HEK293 (cell line): ENCODE measurements at regions not wholly inside any gene's neighbourhood (a gene's known extent, or its start where the extent isn't known, plus 50 kb on each side); places are given as distances from the start of the nearest gene placed in this dataset.

Source experiments
- HOXA7 ChIP-seq: sonication (generic); formaldehyde crosslinking; IDR thresholded peaks from 2 replicates; pipeline ENCODE4 v1.8.1; 2022; ENCODE audit warnings: missing genetic modification reagents, borderline replicate concordance
- KLF9 ChIP-seq: fragments of 450-650 bp; formaldehyde crosslinking; IDR thresholded peaks from 2 replicates; pipeline ENCODE4 v1.5.1; 2016; ENCODE audit warnings: missing biosample characterization, missing genetic modification characterization, low read depth
- REST ChIP-seq: fragments of 450-650 bp; formaldehyde crosslinking; IDR thresholded peaks from 2 replicates; pipeline ENCODE4 v1.5.1; 2016; ENCODE audit warnings: missing biosample characterization, missing genetic modification characterization
- TCF7L2 ChIP-seq: IDR thresholded peaks from 2 replicates; pipeline ENCODE4 v1.6.1; 2011; ENCODE audit warnings: low read depth, mild to moderate bottlenecking, inconsistent platforms, low read length, moderate library complexity, borderline replicate concordance
- ZBTB8A ChIP-seq: fragments of 450-650 bp; formaldehyde crosslinking; IDR thresholded peaks from 2 replicates; pipeline ENCODE4 v1.5.1; 2016; ENCODE audit warnings: missing biosample characterization, missing genetic modification characterization
- ZNF138 ChIP-seq: fragments of 450-650 bp; formaldehyde crosslinking; IDR thresholded peaks from 2 replicates; pipeline ENCODE4 v1.5.1; 2016; ENCODE audit warnings: missing biosample characterization, missing genetic modification characterization, borderline replicate concordance
- ZNF239 ChIP-seq: fragments of 450-650 bp; formaldehyde crosslinking; IDR thresholded peaks from 2 replicates; pipeline ENCODE4 v1.5.1; 2016; ENCODE audit warnings: missing biosample characterization, missing genetic modification characterization
- ZNF366 ChIP-seq: fragments of 450-650 bp; formaldehyde crosslinking; conservative IDR thresholded peaks from 2 replicates; pipeline ENCODE4 v1.5.1; 2016; ENCODE audit warnings: missing biosample characterization, missing genetic modification characterization
- ZNF560 ChIP-seq: fragments of 450-650 bp; formaldehyde crosslinking; IDR thresholded peaks from 2 replicates; pipeline ENCODE4 v1.5.1; 2017; ENCODE audit warnings: missing biosample characterization, missing genetic modification characterization, borderline replicate concordance
- ZNF623 ChIP-seq: fragments of 450-650 bp; formaldehyde crosslinking; IDR thresholded peaks from 2 replicates; pipeline ENCODE4 v1.5.1; 2016; ENCODE audit warnings: missing biosample characterization, missing genetic modification characterization
- ZNF670 ChIP-seq: fragments of 450-650 bp; formaldehyde crosslinking; IDR thresholded peaks from 2 replicates; pipeline ENCODE4 v1.5.1; 2016; ENCODE audit warnings: missing biosample characterization, missing genetic modification characterization, low read depth
- TF ChIP-seq, protein P1 (sequence below): fragments of 450-650 bp; formaldehyde crosslinking; IDR thresholded peaks from 2 replicates; pipeline ENCODE4 v1.5.1; 2016; ENCODE audit warnings: missing biosample characterization, missing genetic modification characterization
- TF ChIP-seq, protein P2 (sequence below): fragments of 450-650 bp; formaldehyde crosslinking; IDR thresholded peaks from 2 replicates; pipeline ENCODE4 v1.5.1; 2016; ENCODE audit warnings: missing biosample characterization, missing genetic modification characterization
- TF ChIP-seq, protein P3 (sequence below): fragments of 450-650 bp; formaldehyde crosslinking; IDR thresholded peaks from 2 replicates; pipeline ENCODE4 v1.5.1; 2016; ENCODE audit warnings: missing biosample characterization, missing genetic modification characterization, borderline replicate concordance

GRCh38 chr5:171651102-171651501 is 134.5 kb upstream of the SMIM23 start:
- TF ChIP-seq KLF9 (tag by site-specific recombination) (no peak), ZNF670 (tag by site-specific recombination) (no peak), ZNF366 (tag by site-specific recombination) (no peak), ZNF239 (tag by site-specific recombination) (no peak), ZNF623 (tag by site-specific recombination) (no peak), HOXA7 (no peak), TCF7L2 (no peak), REST (tag by site-specific recombination) (no peak), ZBTB8A (no peak), ZNF560 (tag by site-specific recombination) (no peak), ZNF138 (no peak)
- TF ChIP-seq, protein P1, sequence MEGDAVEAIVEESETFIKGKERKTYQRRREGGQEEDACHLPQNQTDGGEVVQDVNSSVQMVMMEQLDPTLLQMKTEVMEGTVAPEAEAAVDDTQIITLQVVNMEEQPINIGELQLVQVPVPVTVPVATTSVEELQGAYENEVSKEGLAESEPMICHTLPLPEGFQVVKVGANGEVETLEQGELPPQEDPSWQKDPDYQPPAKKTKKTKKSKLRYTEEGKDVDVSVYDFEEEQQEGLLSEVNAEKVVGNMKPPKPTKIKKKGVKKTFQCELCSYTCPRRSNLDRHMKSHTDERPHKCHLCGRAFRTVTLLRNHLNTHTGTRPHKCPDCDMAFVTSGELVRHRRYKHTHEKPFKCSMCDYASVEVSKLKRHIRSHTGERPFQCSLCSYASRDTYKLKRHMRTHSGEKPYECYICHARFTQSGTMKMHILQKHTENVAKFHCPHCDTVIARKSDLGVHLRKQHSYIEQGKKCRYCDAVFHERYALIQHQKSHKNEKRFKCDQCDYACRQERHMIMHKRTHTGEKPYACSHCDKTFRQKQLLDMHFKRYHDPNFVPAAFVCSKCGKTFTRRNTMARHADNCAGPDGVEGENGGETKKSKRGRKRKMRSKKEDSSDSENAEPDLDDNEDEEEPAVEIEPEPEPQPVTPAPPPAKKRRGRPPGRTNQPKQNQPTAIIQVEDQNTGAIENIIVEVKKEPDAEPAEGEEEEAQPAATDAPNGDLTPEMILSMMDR (tag by site-specific recombination), result no peak
- TF ChIP-seq, protein P2, sequence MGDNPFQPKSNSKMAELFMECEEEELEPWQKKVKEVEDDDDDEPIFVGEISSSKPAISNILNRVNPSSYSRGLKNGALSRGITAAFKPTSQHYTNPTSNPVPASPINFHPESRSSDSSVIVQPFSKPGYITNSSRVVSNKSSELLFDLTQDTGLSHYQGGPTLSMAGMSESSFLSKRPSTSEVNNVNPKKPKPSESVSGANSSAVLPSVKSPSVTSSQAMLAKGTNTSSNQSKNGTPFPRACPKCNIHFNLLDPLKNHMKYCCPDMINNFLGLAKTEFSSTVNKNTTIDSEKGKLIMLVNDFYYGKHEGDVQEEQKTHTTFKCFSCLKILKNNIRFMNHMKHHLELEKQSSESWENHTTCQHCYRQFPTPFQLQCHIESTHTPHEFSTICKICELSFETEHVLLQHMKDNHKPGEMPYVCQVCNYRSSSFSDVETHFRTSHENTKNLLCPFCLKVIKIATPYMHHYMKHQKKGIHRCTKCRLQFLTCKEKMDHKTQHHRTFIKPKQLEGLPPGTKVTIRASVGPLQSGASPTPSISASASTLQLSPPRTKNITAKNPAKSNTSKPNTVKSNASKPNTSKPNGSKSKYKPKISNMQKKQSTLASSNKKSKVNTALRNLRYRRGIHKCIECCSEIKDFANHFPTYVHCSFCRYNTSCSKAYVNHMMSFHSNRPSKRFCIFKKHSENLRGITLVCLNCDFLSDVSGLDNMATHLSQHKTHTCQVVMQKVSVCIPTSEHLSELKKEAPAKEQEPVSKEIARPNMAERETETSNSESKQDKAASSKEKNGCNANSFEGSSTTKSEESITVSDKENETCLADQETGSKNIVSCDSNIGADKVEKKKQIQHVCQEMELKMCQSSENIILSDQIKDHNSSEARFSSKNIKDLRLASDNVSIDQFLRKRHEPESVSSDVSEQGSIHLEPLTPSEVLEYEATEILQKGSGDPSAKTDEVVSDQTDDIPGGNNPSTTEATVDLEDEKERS, result no peak
- TF ChIP-seq, protein P3, sequence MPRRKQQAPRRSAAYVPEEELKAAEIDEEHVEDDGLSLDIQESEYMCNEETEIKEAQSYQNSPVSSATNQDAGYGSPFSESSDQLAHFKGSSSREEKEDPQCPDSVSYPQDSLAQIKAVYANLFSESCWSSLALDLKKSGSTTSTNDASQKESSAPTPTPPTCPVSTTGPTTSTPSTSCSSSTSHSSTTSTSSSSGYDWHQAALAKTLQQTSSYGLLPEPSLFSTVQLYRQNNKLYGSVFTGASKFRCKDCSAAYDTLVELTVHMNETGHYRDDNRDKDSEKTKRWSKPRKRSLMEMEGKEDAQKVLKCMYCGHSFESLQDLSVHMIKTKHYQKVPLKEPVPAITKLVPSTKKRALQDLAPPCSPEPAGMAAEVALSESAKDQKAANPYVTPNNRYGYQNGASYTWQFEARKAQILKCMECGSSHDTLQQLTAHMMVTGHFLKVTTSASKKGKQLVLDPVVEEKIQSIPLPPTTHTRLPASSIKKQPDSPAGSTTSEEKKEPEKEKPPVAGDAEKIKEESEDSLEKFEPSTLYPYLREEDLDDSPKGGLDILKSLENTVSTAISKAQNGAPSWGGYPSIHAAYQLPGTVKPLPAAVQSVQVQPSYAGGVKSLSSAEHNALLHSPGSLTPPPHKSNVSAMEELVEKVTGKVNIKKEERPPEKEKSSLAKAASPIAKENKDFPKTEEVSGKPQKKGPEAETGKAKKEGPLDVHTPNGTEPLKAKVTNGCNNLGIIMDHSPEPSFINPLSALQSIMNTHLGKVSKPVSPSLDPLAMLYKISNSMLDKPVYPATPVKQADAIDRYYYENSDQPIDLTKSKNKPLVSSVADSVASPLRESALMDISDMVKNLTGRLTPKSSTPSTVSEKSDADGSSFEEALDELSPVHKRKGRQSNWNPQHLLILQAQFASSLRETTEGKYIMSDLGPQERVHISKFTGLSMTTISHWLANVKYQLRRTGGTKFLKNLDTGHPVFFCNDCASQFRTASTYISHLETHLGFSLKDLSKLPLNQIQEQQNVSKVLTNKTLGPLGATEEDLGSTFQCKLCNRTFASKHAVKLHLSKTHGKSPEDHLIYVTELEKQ (tag by site-specific recombination), result no peak
